GM21367 (cell line): ENCODE measurements at regions not wholly inside any gene's neighbourhood (a gene's known extent, or its start where the extent isn't known, plus 50 kb on each side); places are given as distances from the start of the nearest gene placed in this dataset.

Experiments used
- ATAC-seq: cut with Tn5 transposase; IDR thresholded peaks from one replicate; pipeline ENCODE4 v1.9.1; 2021; ENCODE audit not compliant: unreplicated experiment

DNA sequence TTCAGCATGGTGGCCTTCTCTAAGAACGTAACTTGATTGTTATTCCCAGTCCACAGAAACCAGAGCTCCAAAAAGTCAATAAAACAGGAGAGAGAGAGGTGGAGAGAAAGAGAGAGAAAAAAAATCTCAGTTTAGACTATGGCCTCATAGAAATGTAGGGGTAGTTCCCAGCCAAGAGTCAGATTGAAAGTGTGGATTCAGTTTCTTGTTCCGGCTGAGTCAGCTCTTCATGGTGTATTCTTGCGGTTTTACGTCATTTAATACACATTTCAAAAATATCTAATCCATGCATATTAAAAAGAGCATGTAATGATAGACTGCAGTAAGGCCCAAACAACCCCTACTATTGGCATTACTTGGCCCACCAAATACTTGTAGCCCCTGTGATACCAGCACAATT lies 303.9 kb downstream of the ETAA1 start:
- ATAC-seq, result no peak

DNA sequence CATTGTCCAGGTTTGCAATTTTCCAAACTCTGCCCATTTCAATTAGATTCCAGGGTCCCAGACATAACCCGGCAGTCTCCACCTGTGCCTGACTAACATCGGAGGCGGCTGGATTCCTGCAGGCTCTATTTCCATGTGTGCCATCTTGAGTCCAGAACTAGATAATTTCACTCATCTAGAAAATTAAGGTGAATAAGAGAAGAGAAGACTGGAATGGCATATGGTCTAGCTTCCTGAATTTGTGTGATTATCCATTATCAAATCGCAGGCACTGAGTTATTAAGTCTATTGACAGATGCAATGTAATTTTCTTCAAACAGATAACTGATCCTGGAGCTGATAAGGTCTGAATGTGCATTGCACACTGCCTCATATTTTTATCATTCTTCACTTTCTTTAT lies 305.2 kb downstream of the ETAA1 start:
- no peak for ATAC-seq

DNA sequence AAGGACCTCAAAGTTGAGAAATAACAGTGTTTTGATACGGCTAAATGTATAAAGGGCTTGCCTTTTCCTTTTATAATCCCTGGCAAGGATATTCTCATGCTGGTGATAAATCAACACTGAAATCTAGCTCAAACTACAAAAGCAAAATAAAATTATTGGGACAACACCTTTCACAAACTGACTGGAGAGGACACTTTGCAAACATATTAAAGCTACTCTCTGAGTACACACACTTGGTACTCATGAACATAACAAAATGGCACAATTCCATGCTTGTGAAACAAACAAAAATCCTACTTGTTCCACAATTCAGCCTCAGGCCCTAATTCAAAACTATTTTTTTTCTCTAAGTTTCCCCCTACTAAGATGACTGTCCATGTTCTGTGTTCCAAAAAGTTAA lies 305.8 kb downstream of the ETAA1 start:
- ATAC-seq, result no peak

DNA sequence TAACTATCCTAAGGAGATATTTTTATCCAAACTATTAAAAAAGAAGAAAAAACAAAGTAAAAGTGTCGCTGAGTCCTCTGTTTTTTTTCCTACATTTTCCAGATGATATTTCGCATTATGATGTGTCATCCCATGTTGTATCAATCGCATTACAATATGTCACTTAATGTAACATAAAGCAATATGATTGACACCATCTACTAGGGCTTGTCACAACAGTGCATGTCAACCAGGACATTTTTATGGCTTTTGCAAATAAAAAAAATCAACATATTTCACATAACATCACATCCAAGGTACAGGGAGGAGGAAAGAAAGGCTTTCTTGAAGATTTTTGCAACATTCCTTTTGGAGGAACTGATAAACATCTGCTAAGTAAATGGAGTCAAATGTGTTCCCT lies 308.9 kb downstream of the ETAA1 start:
- no peak for ATAC-seq

DNA sequence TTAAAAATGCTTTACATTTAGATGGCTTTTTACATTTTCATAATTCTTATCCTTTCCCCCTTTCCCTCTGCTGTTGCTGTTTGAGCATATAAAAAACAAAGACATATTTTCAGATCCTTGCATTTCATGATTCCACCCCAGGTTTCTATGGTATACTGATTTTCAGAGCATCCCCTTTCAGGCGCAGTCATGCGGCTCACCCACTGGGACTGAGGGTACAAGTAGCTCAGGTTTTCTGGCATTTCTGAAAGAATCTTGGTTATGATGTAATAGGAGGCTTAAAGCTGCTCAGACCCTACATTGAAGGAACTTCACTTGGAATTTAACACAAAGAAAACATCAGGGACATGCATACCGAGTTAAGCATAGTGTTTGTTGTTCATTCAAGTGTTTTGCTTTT lies 310.8 kb downstream of the ETAA1 start:
- ATAC-seq, result no peak

DNA sequence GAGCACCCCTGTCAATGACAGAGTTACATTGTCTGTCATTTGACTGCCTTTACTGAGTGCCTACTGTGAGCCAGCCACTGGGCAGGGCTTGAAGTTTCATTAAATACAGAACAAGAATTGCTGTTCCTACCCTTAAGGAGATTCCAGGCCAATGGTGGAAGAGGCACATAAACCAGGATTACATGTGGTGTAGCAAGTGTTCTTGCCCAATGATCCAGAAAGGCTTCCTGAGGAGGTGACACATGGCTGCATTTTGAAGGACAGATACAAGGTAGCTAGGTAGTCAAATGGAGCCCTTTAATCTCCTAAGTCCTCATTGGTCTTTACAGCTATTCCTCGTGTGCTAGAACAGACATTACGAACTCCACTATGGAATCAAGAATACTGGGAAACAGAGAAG lies 312.7 kb downstream of the ETAA1 start:
- ATAC-seq, result no peak

DNA sequence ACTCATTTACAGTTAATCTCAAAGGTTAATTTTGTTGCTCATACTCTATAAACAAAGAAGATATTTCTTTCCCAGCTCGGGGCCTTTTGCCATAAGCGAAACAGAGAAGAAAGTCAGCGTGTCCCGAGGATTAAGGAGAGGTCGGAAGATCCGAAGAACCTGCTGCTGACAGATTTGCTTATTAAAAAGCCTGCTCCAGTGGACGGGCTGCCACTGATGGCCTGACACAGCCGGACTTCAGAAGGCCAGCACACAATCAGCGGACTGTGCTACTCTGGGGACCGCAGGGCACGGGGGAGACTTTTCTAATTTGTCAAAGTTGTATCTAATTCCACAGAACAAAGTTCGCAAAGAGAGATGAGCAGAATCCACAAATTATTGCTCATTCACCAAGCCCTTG lies 315.4 kb downstream of the ETAA1 start:
- ATAC-seq, result no peak

DNA sequence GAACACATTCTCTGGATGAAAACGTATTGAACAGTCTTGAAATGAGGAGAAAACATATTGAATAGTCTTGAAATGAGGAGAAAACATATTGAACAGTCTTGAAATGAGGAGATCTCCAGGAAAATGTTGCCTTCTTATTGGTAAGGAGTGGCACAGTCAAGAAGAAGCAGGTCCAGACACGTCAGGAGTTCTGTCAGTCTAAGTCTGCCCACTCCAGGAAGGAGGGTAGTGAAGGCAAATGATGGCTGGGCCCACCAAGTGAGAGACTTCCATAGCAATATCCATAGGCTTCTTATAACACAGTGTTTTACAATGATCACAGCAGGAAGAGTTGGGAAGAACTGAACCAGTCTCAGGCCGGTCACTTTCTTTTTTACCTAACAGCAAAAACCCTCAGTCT lies 316.2 kb downstream of the ETAA1 start:
- ATAC-seq, result no peak

DNA sequence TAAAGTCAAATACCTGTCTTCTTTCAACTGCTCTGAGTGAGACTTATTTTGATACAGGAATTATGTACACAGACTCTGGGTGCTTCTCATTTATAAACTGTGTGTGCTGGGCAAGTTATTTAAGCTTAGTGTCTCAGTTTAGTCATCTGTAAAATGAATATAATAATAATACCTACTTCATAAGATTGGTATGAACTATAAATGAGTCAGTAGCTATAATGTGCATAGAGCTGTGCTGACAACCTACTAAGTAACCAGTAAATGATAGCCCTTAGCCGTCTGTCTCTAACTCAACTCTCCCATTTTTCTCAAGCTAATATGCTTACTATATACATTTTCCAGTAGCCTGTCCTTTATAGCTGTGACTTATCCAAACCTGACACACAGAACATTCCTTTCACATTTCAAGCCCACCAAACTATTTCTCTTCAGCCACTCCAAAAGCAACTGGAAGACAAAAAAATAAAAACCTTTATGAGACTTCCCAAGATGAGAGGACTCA lies 319.8 kb downstream of the ETAA1 start:
- no peak for ATAC-seq

DNA sequence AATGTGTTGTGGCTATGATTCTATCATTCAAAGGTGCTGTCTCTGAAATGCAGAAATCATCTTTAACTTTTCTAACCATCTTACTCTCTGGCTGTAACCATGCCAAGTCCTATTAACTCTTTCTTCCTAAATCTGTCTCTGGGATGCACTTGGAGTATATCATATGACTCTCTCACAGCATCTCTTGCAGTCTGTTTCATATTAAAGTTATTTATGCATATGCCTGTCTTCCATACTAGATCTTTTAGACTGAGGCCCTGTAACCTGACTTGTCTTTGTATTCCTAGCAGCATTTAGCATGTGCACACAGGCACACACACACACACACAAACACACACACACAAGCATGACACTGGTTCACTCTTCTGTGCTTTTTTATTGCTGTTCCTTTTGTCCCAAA lies 320.6 kb downstream of the ETAA1 start:
- ATAC-seq, result no peak

DNA sequence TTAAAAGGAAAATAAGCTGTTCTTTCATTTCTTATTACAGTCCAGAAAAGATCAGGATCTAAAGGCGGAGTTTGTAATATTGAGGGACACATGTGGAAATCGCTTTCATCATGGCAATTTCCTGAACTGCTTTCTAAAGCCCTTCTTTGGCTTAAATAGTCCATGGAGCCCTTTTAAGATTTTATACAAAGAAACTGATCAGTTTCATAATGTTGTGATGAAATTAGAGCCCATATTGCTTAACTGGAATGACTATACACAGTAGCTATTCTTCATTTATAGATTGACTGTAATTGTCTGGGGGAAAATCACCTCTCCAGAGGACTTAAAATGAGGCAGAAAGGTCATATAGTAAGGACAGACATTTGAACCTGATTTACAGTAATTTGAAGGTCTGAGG lies 322.2 kb downstream of the ETAA1 start:
- no peak for ATAC-seq

DNA sequence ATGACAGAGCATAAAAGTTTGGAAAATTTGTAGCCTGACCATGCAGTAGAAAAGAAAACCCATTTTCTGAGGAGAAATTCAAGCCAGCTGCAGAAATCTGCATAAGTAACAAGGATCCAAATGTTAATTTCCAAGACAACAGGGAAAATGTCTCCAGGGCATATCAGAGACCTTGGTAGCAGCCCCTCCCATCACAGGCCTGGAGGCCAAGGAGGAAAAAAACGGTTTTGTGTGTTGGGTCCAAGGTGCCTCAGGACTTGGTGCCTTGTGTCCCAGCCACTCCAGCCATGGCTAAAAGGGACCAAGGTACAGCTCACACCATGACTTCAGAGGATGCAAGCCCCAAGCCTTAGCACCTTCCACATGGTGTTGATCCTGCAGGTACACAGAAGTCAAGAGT lies 324.4 kb downstream of the ETAA1 start:
- no peak for ATAC-seq

DNA sequence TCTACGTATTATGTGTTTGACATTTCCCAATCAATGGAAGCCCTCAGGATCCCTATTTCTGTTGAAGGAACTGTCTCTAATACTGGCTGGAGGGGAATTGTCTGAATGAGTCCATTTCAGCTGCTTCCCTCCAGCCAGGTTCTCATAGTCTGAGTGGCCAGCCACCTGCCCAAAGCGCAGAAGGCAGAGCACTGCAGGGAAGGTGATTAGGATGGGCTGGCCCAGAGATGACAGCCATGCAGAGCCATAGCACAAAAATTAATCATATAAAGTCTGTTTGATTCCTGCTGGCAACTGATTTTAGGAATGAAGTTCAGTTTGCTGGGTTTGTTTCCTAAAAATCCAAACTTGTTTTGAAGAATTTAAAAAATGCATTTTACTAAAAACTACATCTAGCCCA lies 327.1 kb downstream of the ETAA1 start:
- no peak for ATAC-seq

DNA sequence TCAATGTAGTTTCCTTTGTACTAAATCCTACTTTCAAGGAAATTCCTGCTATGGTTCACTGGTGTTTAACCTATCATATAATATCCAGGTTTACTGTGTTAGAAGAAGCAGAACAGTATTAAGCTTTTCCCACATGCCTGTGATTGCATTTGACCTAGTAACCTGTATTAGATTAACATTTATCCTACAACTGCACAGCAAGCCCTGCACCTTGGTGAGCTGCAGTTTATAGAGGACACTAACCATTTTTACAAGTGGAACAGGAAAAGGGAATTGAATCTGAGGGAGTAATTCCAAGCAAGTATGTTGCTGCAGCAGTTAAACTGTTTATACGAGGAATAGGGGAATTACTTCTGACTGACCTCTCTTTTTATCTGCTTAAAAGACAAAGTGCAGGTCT lies 328.6 kb downstream of the ETAA1 start:
- no peak for ATAC-seq

DNA sequence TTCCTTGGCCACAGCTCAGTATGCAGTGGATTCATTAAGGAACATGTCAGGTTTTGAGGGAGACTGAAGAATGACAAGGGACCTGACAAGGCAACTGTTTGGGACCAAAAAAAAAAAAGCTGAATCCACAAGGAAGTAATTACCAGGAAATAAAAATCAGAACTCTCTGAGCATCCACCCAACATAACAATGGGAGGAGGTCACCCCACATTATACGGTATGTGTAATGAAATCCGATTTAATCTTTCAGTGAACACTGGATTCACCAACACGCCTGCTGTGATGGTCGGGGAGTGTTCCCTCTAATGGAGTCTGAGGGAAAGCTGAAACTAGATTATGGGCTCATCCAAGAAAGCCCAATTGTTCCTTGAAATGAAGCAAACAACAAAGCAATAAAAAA lies 329.3 kb downstream of the ETAA1 start:
- no peak for ATAC-seq

DNA sequence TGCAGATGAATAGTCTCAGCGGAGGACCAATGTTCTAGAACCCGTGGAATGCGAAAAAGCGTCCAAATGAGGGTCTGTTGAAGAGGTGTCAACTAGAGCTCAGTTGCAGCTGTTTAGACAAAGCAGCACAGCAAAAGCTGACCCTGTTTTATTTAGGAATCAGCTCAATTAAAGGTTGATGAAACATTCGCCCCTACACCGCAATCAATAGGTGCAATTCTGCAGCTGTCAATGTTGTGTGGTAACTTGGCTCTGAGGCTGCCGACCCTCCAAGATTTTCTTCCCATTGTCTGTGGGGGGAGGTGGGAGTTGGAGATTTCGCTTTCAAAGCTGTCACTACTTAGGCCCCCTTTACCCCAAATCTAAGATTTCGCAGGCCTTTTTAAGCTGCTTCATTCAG lies 330.0 kb downstream of the ETAA1 start:
- ATAC-seq, result no peak

DNA sequence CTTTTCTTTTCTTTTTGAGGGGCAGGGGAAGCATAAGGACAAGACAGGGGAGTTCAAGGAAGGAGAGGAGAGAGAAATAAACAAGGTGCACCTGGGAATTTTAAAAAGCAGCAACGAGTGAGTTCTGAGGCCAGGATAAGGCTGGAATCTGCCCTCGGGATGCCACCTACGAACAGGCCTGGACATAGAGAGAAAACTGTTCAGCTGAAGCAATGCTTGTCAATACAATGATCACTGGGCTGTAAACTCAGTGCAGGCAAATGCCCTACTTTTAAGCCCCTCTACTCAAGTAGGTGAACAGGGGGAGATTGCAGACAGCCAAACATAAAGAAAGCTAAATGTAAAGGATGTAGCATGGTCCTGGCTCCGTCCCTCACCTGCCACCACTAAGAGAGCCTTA lies 330.5 kb downstream of the ETAA1 start:
- ATAC-seq, result no peak

DNA sequence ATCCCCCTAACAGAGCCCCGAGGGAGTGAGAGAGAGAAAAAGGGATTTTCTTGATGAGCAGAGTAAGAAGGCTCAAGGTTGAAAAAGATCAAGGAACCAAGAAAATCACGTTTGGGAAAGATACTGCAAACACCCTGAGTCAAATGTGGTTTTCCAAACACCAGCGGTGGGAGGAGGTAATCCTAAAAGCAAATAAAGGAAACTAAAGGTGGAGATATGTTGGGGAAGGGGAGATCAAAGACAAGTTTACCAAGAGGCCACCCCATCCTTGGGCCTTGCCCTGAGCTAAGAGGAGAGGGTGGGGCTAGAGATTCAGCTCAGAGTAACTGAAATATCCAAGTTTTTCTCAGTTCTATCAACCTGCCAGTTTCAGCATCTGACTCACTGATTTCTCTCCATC lies 332.3 kb downstream of the ETAA1 start:
- no peak for ATAC-seq

DNA sequence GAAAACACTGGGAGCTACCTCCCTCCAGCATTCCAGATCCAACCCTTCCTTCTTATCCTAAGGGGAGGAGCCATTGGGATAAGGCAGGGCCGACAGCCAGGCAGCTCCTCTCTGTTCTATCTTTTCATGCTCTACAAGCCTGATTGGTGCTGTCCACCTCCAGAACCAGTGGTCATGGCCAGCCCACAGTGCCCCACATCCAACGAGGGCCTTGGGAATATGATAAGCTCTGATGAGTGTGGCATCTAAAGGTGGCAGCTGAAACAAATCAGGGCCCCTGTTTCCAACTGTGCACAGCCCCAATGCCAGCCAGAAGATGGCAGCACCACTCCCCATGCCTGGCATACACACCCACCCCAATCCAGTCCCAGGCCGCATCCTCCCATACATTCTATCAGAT lies 329.3 kb downstream of the C1D start:
- no peak for ATAC-seq

DNA sequence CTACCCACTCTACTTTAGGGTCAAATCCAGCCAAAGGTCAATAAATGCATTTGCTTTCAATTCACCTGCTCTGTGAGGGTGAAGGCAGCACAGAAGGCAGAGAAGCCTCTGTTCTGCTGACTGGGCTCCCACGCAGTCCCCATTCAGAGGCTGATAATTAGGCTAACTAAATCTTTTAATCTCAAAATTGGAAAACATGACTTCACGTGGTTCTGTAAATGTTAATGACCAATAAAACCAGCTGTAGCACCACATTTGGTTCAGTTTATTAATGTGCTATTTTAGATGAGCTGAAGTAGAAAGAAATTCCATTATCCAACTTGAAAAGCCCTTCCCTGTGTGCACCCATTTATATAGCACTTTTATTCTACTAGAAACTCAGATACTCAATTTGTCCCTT lies 310.6 kb downstream of the C1D start:
- no peak for ATAC-seq

DNA sequence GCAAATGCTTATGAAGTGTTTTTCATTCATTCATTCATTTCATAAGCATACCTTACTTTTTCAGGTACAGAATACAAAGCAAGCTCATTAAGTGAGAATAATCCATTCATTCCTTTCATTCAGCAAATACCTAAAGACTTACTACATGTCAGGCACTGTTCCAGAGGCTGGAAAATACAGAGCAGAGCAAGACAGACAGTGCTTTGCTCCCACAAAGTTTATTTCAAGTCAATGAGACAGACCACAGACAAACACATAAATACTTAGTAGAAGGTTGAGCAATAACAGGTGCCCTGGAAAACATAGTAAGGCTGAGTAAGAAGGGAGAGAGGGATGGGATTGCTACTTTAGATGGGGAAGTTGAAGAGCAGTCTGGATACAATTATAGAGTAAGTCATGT lies 309.8 kb downstream of the C1D start:
- no peak for ATAC-seq

DNA sequence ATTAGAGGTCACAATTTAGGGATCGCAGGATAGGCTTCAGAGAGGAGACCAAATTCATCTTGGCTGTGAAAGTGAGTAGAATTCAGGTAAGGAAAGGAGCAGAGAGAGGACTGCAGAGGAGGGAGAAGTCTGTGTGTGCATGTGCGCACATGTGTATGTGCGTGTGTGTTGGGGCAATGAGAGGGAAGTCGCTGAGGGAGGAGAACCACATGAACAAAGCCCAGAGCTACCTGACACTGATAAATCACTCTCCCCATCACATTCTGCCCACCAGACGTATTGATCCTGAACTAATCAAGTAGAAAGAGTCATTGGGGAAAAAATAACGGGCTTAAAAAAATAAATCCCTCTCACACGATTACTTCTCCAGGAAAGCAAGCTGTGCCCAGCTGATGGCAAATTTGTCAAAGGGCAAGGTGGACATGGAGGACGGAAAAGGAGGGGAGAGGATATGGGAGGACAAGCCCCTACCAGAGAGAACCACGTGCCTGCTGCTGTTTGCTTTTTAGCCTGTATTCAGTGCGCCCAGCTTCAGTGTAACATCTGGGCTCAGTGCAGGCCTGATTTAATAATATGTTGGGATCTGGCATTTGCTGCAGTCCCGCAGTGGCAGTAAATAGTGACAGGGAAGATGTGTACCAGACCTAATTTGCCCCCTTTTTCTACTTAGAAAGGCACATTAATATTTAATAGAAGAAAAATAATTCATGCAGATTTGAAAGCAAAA lies 307.5 kb downstream of the C1D start:
- no peak for ATAC-seq

DNA sequence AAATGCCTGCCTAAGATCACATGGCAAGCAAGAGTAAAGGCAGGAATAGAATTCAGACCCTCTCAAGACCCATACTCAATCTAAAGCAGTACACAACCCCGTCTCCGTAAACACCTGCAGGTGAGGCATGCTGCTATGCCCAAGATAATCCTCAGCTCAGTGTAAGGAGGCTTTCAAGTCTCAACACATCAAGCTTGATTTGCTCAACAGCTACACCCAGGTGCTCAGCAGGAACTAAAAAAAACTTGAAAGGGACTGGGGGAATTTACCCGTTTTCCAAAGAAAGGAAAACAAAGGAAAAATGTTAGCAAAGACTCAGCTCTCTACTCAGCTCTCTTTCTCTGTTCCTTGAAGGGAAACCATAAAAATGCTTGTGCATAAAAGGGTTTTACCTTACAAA lies 301.8 kb downstream of the C1D start:
- no peak for ATAC-seq
